ENCODE measurements at regions not wholly inside any gene's neighbourhood (a gene's known extent, or its start where the extent isn't known, plus 50 kb on each side); places are given as distances from the start of the nearest gene placed in this dataset.

DNA sequence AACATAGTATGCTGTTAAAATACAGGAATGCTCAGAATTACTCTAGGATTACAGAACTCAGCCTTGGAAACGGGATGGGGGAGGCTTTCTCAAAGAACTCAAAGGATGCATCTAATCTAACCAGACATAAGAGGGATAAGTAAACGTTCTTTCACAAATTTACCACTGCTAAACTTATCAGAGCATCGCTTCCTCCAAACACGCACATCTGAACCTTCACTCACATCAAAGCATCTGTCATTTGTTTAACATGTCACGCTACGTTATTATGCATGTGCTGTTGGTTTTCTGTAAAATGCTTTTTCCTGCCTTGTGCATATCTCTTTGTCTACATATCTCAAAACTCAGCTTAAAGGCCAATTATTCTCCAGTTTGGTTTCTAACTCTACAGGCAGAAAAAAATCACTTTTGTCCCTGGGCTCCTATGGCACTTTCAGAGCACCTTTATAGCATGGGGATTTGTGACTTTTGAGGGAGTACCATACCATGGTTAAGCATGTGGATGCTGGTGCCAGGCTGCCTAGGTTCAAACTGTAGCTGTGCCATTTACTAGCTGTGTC is 106.7 kb upstream of the FSHR start:
- DNase-seq: no peak

GRCh38 chr2:49259926-49260325 is 105.6 kb upstream of the FSHR start:
- no peak for DNase-seq

GRCh38 chr2:49255409-49255971 is 101.2 kb upstream of the FSHR start:
- DNase-seq: peak in 3 of 51 donors; percentile 2 to 30 (median 7)

DNA sequence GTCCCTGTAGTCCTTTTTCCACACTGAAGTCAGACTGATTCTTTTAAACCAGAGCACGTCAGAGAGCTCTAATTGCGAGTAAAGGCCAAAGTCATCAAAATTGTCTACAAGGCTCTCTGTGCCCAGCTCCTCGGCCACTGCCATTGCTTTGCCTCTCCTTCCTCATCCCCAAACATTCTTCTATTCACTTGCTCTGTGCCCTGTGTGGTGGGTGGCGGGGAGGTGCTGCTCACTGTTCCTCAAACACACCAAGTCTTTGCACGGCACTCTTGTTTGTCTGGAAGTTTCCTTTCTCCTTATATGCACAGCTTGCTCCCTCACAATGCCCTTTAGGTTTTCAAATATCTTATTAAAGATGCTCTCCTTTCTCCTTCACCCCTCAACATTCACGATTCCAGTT is 100.1 kb upstream of the FSHR start:
- no peak for DNase-seq

DNA sequence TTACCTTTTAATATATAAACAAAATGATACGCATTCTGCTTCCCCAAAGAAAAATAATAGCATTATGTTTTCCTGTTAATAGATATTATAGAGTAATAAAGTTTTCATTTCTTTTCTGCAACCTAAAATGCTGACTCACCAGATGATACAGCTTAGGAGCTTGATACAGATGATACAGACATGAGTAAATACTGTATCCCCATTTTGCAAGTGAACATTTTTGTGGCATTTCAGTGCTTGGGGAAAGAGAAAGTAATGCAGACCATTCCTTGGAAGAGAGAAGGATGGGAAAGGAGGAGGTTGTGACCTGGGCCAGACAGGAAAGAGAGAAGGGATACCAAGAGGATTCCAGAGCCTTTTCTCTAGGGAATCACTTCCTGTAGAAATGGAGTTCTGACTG is 97.5 kb upstream of the FSHR start:
- DNase-seq: no peak

DNA sequence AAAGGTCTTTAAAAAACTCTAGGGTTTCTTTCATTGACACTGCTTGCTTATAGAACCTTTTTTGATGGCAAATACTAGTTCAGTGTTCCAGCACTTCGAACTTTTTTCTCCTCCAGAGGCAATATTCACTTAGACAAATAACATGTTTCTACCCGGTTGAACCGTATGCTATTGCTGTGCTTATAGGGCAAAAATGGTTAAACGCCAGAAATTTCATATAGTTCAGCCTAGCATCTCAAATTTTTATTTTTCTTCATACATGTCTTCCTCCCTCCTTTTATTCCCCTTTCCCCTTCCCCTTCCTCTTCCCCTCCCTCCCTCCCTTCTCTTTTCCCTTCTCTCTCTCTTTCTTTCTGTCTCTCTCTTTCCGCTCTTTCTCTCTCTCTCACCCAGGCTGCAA is 96.9 kb upstream of the FSHR start:
- DNase-seq: no peak

DNA sequence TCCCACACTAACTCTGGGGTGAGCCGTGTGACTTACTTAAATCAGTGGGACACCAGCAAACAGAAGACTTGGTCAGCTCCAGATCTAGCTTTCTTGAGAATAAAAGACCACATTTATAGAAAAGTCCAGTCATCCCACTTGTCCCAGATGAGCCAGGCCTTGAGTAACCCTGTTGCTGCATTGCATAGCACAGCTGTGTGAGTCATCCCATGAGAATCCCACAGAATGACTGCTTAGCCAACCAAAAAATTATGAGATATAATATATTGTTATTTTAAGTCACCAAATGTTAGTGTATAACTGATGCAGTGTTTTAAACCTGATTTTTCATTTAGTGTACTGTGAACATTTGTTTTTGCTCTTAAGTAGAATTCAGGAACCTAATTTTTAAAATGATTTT is 94.2 kb upstream of the FSHR start:
- DNase-seq: no peak

- DNase-seq: no peak
These were observed 87.7 kb upstream of the FSHR start for GRCh38 chr2:49241991-49242390.

- DNase-seq: no peak
These were observed 87.2 kb upstream of the FSHR start for GRCh38 chr2:49241501-49241900.

DNA sequence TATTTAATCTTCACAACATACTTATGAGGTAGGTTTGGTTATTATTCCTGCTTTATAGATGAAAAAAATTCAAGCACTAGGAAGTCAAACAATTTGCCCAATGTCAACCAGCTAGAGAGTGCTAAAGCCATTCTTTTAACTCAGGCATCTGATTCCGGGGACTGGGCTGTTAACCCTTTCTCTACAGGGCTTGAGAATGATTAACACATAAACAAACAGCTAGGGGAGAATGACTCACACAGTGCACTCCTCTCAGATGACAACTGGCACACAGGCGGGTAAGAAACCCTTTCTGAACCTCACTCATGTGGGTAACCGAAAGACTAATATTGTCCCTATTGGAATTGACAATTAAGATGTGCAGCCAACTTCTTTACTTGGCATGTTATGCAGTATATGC is 86.3 kb upstream of the FSHR start:
- no peak for DNase-seq

DNA sequence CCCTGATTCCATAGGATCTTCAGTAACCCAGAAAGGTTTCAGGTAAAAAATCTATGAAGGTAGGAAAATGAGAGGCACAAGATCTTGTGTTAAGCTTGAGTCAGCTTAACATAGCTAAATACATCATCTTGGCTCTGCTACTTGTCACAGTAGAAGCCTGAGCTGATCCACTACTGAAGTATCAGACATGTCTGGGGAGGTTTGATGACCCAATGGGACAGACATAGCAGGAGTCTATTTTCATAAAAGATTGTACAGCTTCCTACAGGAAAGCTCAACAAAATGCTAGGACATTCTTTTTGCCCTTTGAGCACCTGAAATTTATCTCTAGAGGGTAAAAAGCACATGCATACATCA is 84.3 kb upstream of the FSHR start:
- DNase-seq: no peak

DNA sequence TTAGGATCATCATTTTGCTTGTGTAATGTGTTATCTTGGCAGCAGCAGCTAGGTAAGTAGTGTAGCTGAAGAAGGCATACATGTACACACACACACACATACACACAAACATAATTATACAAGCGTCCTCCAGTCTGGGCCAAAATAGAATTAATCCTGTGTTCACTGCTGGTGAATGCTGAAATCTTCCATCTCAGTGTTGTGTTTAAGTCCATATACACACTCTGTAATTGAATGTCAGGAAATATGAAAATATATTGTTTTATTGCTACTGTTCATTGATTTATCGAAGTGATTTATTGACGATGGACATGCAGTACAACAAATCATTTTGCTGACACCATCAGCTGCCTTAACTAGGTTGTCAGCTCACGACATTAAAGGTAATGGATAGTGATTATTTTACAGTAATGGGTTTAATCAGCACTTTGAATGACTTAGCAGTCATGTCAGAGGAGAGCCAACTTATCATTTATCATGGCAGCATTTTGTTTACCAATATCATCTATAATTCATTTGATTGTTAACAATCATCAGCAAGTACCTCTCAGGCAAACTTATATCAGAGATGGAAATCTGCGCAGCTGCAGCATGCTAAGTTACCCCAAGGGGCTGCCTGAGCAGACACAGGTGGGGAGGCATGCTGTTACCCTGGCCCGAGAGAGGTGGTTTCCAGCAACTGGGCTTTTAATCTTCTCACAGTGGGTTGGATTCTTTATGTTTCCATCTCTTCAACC is 83.7 kb upstream of the FSHR start:
- no peak for DNase-seq

GRCh38 chr2:49236316-49236715 is 82.0 kb upstream of the FSHR start:
- DNase-seq: no peak

DNA sequence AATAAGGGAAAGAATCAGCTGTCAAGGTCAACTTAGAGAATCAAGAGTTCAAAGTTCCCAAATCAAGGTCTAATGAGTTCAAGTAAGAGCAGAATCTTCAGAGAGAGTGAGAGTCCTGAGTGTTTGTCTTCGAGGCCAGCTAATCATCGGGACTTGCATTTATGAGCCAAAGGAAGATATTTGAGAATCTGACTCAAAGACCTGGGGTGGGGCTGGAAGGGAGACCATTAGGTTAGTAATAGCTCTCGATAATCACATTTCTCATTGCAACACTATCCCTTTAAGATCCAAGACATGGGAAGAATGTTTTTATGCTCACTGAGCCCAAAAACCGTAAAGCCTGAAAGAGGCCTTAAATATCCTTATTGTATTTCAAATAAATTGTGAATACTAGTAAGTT is 72.0 kb upstream of the FSHR start:
- no peak for DNase-seq

- no peak for DNase-seq
These were observed 70.8 kb upstream of the FSHR start for GRCh38 chr2:49225126-49225525.

DNA sequence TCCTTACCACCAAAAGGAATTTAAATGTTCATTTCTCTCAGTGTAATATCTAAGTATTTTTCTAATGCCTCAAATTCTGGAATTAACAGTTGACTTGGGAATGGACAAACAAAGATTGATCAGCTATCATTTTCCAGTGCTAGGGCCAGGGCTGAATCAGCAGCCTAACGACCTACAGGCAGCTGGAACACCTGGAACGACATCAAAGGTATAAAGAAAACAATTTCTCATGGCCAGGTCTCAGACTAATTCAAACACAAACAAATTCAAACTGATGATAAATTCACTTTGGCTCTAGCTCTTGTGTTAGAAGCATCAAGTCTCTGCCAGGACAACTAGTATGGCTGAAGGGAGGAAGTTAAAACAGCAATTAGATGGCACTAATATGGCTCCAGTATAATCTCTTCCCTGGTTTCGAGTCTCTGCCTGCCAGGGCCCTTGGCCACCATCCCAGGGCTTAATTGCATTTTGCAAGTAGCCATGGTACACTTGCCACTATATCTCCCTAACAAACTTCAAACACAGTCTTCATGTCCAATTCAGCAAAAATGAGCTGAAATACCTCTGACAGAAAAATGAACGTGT is 70.2 kb upstream of the FSHR start:
- no peak for DNase-seq

DNA sequence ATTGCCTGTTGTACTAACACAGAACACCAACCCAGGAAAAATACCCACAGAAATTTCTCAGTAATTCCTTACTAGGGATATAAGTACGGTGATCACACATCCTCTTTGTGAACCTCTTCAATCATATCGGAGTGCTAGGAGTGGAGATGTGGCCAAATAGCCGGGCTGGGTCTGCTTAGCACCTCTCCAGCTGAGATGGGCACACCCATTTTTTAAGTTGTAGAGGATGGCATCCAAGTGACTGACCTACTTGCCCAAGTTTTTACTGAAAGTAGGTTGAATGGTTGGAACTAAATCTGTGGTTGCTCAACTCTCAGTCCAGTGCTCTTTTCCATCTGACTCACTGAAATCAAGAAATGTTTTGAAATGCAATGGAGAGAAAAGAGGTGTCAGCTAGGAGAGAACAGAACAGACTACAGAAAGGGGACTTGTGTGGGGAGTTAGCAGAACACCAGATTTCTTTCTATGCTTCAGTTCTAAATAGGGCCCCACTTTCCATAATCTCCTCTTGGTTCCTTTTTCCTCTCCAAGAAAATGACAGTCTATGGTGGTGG is 68.7 kb upstream of the FSHR start:
- DNase-seq: no peak

- no peak for DNase-seq
These were observed 65.4 kb upstream of the FSHR start for GRCh38 chr2:49219741-49220140.

DNA sequence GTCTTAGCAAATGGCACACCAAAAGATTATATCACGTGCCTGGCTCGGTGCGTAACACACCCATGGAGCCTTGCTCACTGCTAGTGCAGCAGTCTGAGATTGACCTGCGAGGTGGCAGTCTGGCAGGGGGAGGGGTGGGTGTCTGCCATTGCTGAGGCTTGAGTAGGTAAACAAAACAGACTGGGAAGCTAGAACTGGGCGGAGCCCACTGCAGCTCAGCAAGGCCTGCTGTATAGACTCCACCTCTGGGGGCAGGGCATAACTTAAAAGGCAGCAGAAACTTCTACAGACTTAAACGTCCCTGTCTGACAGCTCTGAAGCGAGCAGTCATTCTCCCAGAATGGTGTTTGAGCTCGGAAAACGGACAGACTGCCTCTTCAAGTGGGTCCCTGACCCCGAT is 55.9 kb upstream of the FSHR start:
- DNase-seq: no peak

- no peak for DNase-seq
These were observed 52.9 kb upstream of the FSHR start for GRCh38 chr2:49207204-49207603.
